Activated T-helper 1 cell treated with anti-CD3 and anti-CD28 coated beads, Interleukin-2, amount 50 U/mL, for 16 hours (primary cell): ENCODE measurements at regions not wholly inside any gene's neighbourhood (a gene's known extent, or its start where the extent isn't known, plus 50 kb on each side); places are given as distances from the start of the nearest gene placed in this dataset.
"Not testable (repeated sequence)": the region's sequence is repeated elsewhere in the genome, so short reads cannot be mapped to it uniquely, and the experiment has no call there.

Experiments
- DNase-seq, 2 donors: peaks; one replicate each; pipeline ENCODE4 v3.0.0-alpha.2; 2020; ENCODE audit warnings: low read depth in 1 of 2, low spot score in 1 of 2

- DNase-seq, result no peak
Observed at GRCh38 chr6:56807326-56807988, 147.4 kb upstream of the BEND6 start.

DNA sequence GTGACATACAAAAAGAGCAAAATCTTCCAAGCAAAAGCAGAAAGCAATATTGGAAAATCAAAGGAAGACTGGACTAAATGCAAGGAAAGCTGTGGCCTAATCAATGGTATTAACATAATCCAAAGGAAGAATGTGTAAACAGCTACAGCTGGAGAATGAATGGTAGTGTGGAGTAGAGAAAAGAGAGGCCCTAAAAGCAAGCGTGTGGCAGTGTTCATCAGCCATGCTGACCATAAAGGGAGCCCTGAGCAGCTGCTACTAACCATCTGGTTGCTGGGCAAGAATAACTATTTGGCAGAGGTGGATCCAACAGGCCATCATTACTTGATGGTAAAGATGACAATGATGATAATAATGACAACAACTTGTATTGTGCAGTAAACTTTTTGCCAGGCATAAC is 148.5 kb upstream of the BEND6 start:
- no peak for DNase-seq

- DNase-seq, result no peak
Observed at GRCh38 chr6:56804996-56805395, 149.9 kb upstream of the BEND6 start.

- DNase-seq, result no peak
Observed at GRCh38 chr6:56803594-56803993, 151.3 kb upstream of the BEND6 start.

GRCh38 chr6:56802584-56802983 is 152.3 kb upstream of the BEND6 start:
- DNase-seq, result no peak

DNA sequence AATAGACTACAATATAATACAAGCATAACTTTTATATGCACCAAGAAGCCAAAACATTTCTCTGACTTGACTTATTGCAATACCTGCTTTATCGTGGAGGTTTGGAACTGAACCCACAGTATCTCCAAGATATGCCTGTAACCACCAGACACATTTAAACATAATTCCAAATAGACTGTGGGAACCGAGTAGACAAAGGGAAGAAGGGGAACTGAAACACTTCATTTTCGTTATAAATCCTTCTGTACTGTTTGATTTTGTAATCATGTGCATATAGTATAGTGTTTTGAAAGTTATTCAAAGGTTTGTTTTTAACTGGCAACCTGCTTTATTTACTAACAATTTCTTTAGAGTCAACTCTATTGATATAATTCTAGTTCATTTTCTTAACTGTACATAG is 154.9 kb upstream of the BEND6 start:
- DNase-seq, result no peak

DNA sequence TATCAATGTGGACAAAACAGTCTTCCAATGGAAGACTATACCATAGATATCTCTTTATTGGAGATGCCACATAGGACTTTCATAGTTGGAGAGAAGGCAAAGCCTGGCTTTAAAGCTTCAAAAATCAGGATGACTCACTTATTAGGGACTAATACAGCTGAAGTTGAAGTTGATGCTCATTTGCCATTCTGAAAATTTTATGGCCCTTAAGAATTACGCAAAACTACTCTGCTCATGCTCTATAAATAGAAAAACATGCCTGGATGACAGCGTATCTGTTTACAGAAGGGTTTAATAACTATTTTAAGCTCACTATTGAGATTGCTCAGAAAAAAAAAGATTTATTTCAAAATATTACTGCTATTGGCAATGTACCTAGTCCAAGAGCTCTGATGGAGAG is 155.5 kb upstream of the DST start:
- DNase-seq, result no peak

DNA sequence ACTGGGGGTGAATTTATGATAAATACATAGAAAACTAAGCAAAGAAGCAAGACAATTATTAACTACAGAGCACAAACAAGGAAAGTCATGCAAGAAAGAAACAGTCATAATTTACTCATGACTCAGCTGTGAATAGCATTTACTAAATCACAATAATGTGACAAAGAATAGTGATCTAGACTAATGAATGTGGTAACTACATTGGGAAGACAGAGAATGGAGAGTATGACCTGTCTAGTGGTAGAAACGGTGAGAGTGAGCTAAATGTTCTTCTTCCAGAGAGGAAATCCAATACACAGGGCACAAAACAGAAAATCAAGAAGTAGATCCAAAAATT is 153.5 kb upstream of the DST start:
- no peak for DNase-seq

GRCh38 chr6:56795466-56796195 is 152.9 kb upstream of the DST start:
- DNase-seq, result no peak

- DNase-seq, result no peak
Observed at GRCh38 chr6:56794421-56794820, 151.7 kb upstream of the DST start.

DNA sequence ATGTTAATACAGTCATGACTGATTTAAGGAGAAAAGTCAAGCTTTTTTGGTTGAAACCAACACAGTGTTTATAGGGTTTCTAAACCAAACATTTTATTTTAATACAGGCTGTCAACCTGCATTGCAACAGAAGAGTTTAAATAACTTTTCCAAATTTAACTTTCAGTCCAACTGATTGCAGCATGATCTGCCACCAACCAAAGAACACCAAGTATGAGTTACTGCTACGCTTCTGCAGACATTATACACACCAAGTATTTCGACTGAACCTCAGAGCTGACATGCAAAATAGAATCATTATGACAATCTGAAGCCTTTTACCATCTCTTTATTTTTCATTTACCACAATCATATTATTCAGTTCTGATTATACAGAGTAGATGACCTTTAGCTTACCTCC is 151.2 kb upstream of the DST start:
- DNase-seq, result no peak

- DNase-seq, result no peak
Observed at GRCh38 chr6:56790414-56790813, 147.7 kb upstream of the DST start.

GRCh38 chr6:56789879-56790278 is 147.2 kb upstream of the DST start:
- DNase-seq, result no peak

DNA sequence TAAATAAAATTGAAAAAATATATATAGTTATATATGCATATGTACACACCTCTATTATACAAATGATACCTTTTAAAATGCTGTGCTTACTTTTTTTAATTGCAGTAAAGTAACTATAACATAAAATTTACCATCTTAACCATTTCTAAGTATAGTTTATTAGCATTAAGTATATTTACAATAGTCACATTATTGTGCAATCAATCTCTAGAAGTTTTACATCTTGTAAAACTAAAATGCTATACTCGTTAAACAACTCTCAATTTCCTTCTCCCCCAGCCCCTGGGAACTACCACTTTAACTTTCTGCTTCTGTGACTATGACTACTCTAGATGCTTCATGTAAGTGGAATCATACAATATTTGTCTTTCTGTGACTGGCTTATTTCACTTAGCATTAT is 146.7 kb upstream of the DST start:
- DNase-seq, result no peak

DNA sequence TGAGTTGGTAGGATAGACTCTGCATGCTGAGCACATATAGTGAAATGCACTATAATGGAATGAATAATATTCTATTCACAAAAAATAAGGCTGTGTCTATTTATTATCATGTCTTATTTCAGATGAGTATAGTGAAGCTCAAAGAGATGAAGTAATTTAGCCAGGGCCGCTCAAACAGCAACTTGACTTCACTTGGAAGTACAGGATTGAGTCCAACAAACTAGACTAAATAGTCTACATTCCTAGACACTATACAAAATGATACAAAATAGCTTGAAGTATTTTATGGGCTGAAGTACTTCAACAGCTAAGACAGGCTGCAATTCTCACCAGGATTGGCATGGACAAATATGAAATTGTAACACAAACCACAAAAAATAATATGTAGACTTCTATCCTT is 144.5 kb upstream of the DST start:
- DNase-seq, result no peak

DNA sequence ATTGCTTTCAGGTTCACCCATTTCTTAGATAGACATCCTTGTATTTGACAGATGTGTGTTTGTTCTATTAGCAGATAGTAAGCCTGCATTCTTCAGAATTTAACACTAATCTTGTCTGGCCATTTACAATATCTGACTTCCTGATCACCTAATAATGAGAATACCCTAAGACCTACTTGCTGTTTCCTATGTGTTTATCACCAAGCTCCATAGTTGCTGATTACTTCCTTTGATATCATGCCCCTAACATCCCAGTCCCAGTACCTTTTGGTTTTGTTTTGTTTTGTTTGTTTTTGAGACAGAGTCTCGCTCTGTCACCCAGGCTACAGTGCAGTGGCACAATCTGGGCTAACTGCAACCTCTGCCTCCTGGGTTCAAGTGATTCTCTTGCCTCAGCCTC is 143.6 kb upstream of the DST start:
- no peak for DNase-seq

GRCh38 chr6:56785536-56785935 is 142.8 kb upstream of the DST start:
- not testable (repeated sequence) for DNase-seq

DNA sequence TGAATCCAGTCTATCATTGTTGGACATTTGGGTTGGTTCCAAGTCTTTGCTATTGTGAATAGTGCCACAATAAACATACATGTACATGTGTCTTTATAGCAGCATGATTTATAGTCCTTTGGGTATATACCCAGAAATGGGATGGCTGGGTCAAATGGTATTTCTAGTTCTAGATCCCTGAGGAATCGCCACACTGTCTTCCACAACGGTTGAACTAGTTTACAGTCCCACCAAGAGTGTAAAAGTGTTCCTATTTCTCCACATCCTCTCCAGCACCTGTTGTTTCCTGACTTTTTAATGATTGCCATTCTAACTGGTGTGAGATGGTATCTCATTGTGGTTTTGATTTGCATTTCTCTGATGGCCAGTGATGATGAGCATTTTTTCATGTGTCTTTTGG is 137.4 kb upstream of the DST start:
- DNase-seq, result not testable (repeated sequence)

GRCh38 chr6:56778503-56778902 is 135.8 kb upstream of the DST start:
- not testable (repeated sequence) for DNase-seq

DNA sequence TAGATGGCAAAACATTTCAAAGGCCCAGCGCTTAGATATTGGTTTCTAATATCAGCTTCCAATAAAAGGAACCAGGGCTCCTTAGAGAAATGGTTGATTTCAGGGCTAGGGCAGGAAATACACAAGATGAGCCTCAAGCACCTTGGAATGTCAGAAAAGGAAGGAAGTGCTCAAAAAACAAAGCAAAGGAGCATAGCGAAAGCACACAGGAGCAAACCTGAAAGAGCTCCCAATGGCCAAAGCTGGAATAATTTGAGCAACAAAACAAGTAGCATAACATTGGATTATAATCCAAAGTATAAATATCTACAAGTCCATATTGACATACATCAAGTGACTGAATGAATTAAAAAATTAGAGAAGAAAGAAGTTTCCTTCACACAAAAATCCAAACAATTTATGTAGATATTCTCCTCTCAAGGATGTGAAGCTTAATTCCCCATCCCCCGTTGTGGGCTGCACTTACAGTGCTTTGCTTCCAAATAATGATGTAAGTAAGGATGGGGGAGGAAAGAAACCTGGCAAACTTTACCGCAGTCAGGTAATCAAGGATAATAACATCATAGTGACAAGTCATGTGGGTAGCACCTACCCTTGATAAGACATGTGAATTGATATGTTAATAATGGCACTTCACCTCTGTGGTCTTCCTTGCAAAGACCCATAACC is 132.9 kb upstream of the DST start:
- no peak for DNase-seq

- DNase-seq, result no peak
Observed at GRCh38 chr6:56772737-56773184, 130.1 kb upstream of the DST start.

DNA sequence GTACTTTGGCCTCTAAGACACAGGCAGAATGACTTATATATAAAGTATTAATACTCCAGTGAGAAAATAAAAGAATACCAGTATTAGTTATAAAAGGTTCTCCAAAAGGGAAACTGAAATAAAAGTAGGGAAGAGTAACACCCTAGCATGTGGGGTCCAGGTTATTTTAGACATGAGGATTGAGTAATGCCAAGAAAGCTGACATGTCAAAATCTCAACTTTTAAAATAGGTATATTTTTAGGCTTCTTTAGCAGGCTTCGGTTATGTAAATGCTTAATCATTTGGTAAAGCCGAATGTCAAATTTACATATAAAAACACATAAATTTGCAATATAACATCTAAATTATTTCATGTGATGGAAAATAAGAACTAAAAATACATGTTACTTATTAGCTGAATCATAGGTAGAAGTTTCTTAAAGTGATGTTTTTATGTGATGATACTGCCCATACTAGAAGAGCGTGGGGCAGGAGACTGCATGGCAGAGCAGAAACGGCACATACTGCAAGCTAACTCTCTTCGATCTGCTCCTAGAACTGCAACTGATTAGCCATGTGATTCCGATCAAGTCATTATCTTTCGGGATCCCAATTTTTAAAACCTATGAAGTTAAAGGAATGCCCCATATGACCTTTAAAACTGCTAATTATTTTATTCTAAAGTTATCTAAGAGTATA is 129.4 kb upstream of the DST start:
- DNase-seq, result no peak
